GM12872 (cell line): ENCODE measurements at regions not wholly inside any gene's neighbourhood (a gene's known extent, or its start where the extent isn't known, plus 50 kb on each side); places are given as distances from the start of the nearest gene placed in this dataset.

Experiments
- CTCF ChIP-seq: IDR thresholded peaks from 3 replicates; pipeline ENCODE4 v1.5.1; 2011; ENCODE audit warnings: low read depth, mild to moderate bottlenecking, low read length, moderate library complexity; ENCODE audit not compliant: insufficient read depth

- peak; percentile 8; the same call in 1 of the 3 replicates for TF ChIP-seq CTCF
These were observed 53.5 kb downstream of the FOXD2 start for GRCh38 chr1:47491341-47491753.

DNA sequence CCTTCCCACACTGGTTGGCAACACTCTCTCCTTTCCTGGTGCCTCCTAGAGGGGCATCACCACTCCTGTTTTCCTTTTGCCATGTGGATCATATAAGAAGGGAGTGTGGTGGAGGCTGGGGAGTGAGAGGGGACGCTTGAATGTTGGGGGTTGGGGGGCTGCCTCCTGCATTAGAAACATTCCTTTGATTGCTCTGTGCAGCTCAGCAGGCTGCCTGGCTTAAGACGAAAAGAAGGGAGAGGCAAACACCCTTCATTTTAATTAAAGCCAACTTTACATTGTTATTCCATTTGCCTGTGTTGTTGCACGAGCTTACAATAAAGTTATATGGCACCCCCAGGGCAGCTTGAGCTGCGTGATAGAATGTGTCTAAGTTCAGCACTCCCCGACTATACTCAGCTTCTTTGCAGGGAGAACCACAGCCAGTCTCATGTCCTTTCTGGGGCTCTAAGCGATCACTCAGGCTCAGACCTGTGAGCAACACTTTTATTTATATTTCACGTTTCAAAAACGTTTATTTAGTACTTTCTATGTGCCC, 57.4 kb downstream of the FOXD2 start:
- no peak for TF ChIP-seq CTCF

- no peak for TF ChIP-seq CTCF
These were observed 60.7 kb downstream of the FOXD2 start for GRCh38 chr1:47498551-47498950.

- no peak for TF ChIP-seq CTCF
These were observed 63.2 kb downstream of the FOXD2 start for GRCh38 chr1:47501069-47501468.

DNA sequence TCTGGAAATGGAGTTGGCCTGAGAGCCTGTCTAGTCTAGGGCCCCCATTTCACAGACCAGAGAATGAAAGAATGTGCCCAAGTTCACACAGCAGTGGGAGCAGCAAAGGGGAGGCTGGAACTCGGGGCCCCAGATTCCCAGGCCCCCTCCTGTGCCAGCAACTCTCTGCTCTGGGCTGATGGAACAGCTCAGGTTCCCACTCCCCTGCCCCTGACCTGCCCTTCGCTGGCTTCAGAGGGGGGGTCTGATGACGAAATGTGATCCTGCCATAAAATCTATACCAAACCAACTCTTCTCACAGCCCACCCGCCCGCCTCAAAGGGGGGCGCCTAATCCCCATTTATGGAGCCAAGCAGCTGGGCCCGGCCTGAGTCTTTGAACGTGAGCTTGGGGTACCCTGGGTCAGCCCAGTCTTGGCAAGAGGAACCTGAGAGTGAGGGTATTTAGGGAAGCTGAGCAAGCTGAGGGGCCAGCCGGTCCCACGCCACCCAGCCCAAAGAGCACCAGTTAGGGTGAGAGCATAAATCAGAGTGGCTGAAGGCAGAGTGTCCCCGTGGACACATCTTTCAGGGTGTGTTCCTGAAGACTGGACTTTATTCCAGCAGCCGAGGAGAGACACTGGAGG, 65.0 kb downstream of the FOXD2 start:
- TF ChIP-seq CTCF, result no peak

DNA sequence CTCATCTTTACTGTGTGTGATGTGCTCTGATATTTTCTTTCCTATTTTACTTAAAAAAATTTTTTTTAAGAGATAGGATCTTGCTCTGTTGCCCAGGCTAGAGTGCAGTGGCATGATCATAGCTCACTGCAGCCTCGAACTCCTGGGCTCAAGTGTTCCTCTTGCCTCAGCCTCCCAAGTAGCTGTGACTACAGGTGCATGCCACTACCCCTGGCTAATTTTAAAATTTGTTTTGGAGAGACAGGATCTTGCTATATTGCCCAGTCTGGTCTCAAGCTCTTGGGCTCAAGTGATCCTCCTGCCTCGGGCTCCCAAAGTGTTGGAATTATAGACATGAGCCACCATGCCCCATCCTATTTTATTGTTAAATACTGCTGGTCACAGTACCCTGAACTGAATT, 67.4 kb downstream of the FOXD2 start:
- TF ChIP-seq CTCF, result no peak

- no peak for TF ChIP-seq CTCF
These were observed 68.2 kb downstream of the FOXD2 start for GRCh38 chr1:47506053-47506452.
